DOHH2 (cell line): ENCODE measurements at regions not wholly inside any gene's neighbourhood (a gene's known extent, or its start where the extent isn't known, plus 50 kb on each side); places are given as distances from the start of the nearest gene placed in this dataset.

Experiments
- H3F3A ChIP-seq: fragments of 200-600 bp; sonication (generic), shearing (Covaris generic); 2 replicates; pipeline ENCODE4 v1.6.0; 2016; ENCODE audit warnings: antibody characterized with exemption, mild to moderate bottlenecking; ENCODE audit not compliant: control insufficient read depth, insufficient read depth
- H3K27ac ChIP-seq: fragments of 200-600 bp; sonication (generic); 2 replicates; pipeline ENCODE4 v1.5.1; 2014; ENCODE audit warnings: low read depth, mild to moderate bottlenecking, low read length, moderate library complexity
- H3K27me3 ChIP-seq: fragments of 200-600 bp; sonication (generic); 2 replicates; pipeline ENCODE4 v1.6.1; 2014; ENCODE audit warnings: mild to moderate bottlenecking, low read length, mixed read lengths; ENCODE audit not compliant: control insufficient read depth
- H3K36me3 ChIP-seq: fragments of 200-600 bp; sonication (generic); 2 replicates; pipeline ENCODE4 v1.6.1; 2014; ENCODE audit warnings: mild to moderate bottlenecking, low read length, moderate library complexity, mixed read lengths; ENCODE audit not compliant: control insufficient read depth
- H3K4me1 ChIP-seq: fragments of 200-600 bp; sonication (generic); 2 replicates; pipeline ENCODE4 v1.6.1; 2014; ENCODE audit warnings: mild to moderate bottlenecking, low read length, mixed read lengths; ENCODE audit not compliant: control insufficient read depth
- H3K4me2 ChIP-seq: fragments of 200-600 bp; sonication (generic); 2 replicates; pipeline ENCODE4 v1.6.0; 2014; ENCODE audit warnings: mild to moderate bottlenecking, low read length, moderate library complexity
- H3K4me3 ChIP-seq: fragments of 200-600 bp; sonication (generic); 2 replicates; pipeline ENCODE4 v1.5.1; 2014; ENCODE audit warnings: mild to moderate bottlenecking, low read length, mixed read lengths
- H3K79me2 ChIP-seq: fragments of 200-600 bp; sonication (generic); 2 replicates; pipeline ENCODE4 v1.6.1; 2014; ENCODE audit warnings: mild to moderate bottlenecking, low read length, mixed read lengths; ENCODE audit not compliant: control insufficient read depth
- H3K9me2 ChIP-seq: fragments of 200-600 bp; sonication (generic); replicated peaks from 2 replicates; pipeline ENCODE4 v1.6.1; 2014; ENCODE audit warnings: mild to moderate bottlenecking, low read length, mixed read lengths; ENCODE audit not compliant: control insufficient read depth
- H3K9me3 ChIP-seq: fragments of 200-600 bp; sonication (generic); 2 replicates; pipeline ENCODE4 v1.6.1; 2014; ENCODE audit warnings: antibody characterized with exemption, low read length, mixed read lengths; ENCODE audit not compliant: control insufficient read depth, insufficient read depth
- H4K20me1 ChIP-seq: fragments of 200-600 bp; sonication (generic); 2 replicates; pipeline ENCODE4 v1.6.0; 2014; ENCODE audit warnings: low read depth, mild to moderate bottlenecking, antibody characterized with exemption, low read length, moderate library complexity; ENCODE audit not compliant: control insufficient read depth, insufficient read depth
- EZH2phosphoT487 ChIP-seq: fragments of 200-600 bp; sonication (generic); IDR thresholded peaks from 2 replicates; pipeline ENCODE4 v1.6.1; 2017; ENCODE audit warnings: borderline replicate concordance, mild to moderate bottlenecking, antibody characterized with exemption, low read length, moderate library complexity, mixed read lengths
- TF ChIP-seq, protein P1 (sequence below): fragments of 200-600 bp; sonication (generic); IDR thresholded peaks from one replicate; pipeline ENCODE4 v1.5.1; 2014; ENCODE audit warnings: antibody characterized with exemption, mild to moderate bottlenecking, low read depth, low read length; ENCODE audit not compliant: poor library complexity, severe bottlenecking

GRCh38 chr7:41754046-41754445 is 51.2 kb upstream of the INHBA start:
- H3K36me3 ChIP-seq: no peaks in the 10 kb centered on the region

More at GRCh38 chr7:41754046-41754445, 51.2 kb upstream of the INHBA start:
- H3K4me1 ChIP-seq: no peaks in the 10 kb centered on the region
- peaks cover 11% of the 10 kb centered on the region; the same call in 1 of the 2 replicates for H3K9me3 ChIP-seq
- no peaks in the 10 kb centered on the region for H3K27me3 ChIP-seq
- H4K20me1 ChIP-seq: no peaks in the 10 kb centered on the region
- H3K4me2 ChIP-seq: no peak overlapping the region
- H3F3A ChIP-seq: no peaks in the 10 kb centered on the region
- no peak overlapping the region for H3K4me3 ChIP-seq
- TF ChIP-seq, protein P1, sequence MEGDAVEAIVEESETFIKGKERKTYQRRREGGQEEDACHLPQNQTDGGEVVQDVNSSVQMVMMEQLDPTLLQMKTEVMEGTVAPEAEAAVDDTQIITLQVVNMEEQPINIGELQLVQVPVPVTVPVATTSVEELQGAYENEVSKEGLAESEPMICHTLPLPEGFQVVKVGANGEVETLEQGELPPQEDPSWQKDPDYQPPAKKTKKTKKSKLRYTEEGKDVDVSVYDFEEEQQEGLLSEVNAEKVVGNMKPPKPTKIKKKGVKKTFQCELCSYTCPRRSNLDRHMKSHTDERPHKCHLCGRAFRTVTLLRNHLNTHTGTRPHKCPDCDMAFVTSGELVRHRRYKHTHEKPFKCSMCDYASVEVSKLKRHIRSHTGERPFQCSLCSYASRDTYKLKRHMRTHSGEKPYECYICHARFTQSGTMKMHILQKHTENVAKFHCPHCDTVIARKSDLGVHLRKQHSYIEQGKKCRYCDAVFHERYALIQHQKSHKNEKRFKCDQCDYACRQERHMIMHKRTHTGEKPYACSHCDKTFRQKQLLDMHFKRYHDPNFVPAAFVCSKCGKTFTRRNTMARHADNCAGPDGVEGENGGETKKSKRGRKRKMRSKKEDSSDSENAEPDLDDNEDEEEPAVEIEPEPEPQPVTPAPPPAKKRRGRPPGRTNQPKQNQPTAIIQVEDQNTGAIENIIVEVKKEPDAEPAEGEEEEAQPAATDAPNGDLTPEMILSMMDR: no peak
- no peak for TF ChIP-seq EZH2phosphoT487
- H3K79me2 ChIP-seq: no peaks in the 10 kb centered on the region
- H3K27ac ChIP-seq: no peak overlapping the region
- no peaks in the 10 kb centered on the region for H3K9me2 ChIP-seq
